PC-3 (cell line): ENCODE measurements at regions not wholly inside any gene's neighbourhood (a gene's known extent, or its start where the extent isn't known, plus 50 kb on each side); places are given as distances from the start of the nearest gene placed in this dataset.
A peak's percentile ranks its signal among the peaks of the same experiment; 100 is the strongest.

Experiments used
- ATAC-seq: fragments of 200-7000 bp; cut with Tn5 transposase; 2 replicates; pipeline ENCODE4 v1.9.1; 2020; ENCODE audit warnings: mild to moderate bottlenecking, moderate library complexity
- BruUV-seq: library from RNA; stranded (reverse); fragments of 400-500 nt; replicated peaks from 2 replicates; lab custom pipeline; 2021; lab: Mats Ljungman, UMichigan
- CTCF ChIA-PET: fragments of 300-600 bp; sonication (Branson Sonifier 250); formaldehyde crosslinking; loops from one replicate; lab custom pipeline; 2022; ENCODE audit warnings: antibody characterized with exemption; lab: Charles Lee
- POLR2A ChIA-PET: fragments of 300-600 bp; sonication (Branson Sonifier 250); formaldehyde crosslinking; loops from one replicate; lab custom pipeline; 2022; ENCODE audit warnings: antibody characterized with exemption; ENCODE audit not compliant: unreplicated experiment; lab: Charles Lee
- DNase-seq: peaks from one replicate; pipeline ENCODE4 v3.0.0-alpha.2; 2015
- H2AFZ ChIP-seq: fragments of 300-600 bp; sonication (generic); 2 replicates; pipeline ENCODE4 v1.6.0; 2016; ENCODE audit warnings: antibody characterized with exemption, low read length
- H3F3A ChIP-seq: fragments of 300-600 bp; sonication (generic); one replicate; pipeline ENCODE4 v1.6.0; 2017; ENCODE audit warnings: antibody characterized with exemption, low read length, control low read depth, mild to moderate bottlenecking; ENCODE audit not compliant: unreplicated experiment
- H3K27ac ChIP-seq: fragments of 300-600 bp; sonication (generic); 2 replicates; pipeline ENCODE4 v1.5.1; 2016; ENCODE audit warnings: mild to moderate bottlenecking, low read length
- H3K27me3 ChIP-seq: fragments of 300-600 bp; sonication (generic); 2 replicates; pipeline ENCODE4 v1.6.1; 2016; ENCODE audit warnings: low read length, mixed read lengths
- H3K36me3 ChIP-seq: fragments of 300-600 bp; sonication (generic); 2 replicates; pipeline ENCODE4 v1.6.1; 2016; ENCODE audit warnings: low read depth, mixed run types, low read length, mixed read lengths
- H3K4me1 ChIP-seq: fragments of 300-600 bp; sonication (generic); 2 replicates; pipeline ENCODE4 v1.5.1; 2016; ENCODE audit warnings: low read length; ENCODE audit not compliant: insufficient read depth
- H3K4me2 ChIP-seq: fragments of 300-600 bp; sonication (generic); 2 replicates; pipeline ENCODE4 v1.6.0; 2016; ENCODE audit warnings: low read length
- H3K4me3 ChIP-seq: fragments of 300-600 bp; sonication (generic); 2 replicates; pipeline ENCODE4 v1.5.1; 2016; ENCODE audit warnings: mild to moderate bottlenecking, low read length, mixed read lengths
- H3K79me2 ChIP-seq: fragments of 300-600 bp; sonication (generic); 2 replicates; pipeline ENCODE4 v1.6.1; 2017; ENCODE audit warnings: low read length, mixed read lengths
- H3K9ac ChIP-seq: fragments of 300-600 bp; sonication (generic); 2 replicates; pipeline ENCODE4 v1.6.0; 2016; ENCODE audit warnings: mild to moderate bottlenecking, low read length
- H3K9me2 ChIP-seq: fragments of 300-600 bp; sonication (generic); replicated peaks from 2 replicates; pipeline ENCODE4 v1.6.1; 2016; ENCODE audit warnings: mixed run types, low read length, mixed read lengths
- H3K9me3 ChIP-seq: fragments of 300-600 bp; sonication (generic); 2 replicates; pipeline ENCODE4 v1.6.1; 2016; ENCODE audit warnings: low read length, mixed read lengths
- H4K20me1 ChIP-seq: fragments of 300-600 bp; sonication (generic); 2 replicates; pipeline ENCODE4 v1.6.1; 2016; ENCODE audit warnings: low read length, mixed read lengths
- CTCF ChIP-seq: fragments of 300-600 bp; sonication (generic); conservative IDR thresholded peaks from 2 replicates; pipeline ENCODE4 v1.5.1; 2017; ENCODE audit warnings: antibody characterized with exemption, low read depth, mild to moderate bottlenecking, low read length
- EZH2 ChIP-seq: fragments of 300-600 bp; sonication (generic); IDR thresholded peaks from one replicate; pipeline ENCODE4 v1.6.1; 2017; ENCODE audit warnings: antibody characterized with exemption, mild to moderate bottlenecking, low read length; ENCODE audit not compliant: unreplicated experiment
- EZH2phosphoT487 ChIP-seq: fragments of 300-600 bp; sonication (generic); IDR thresholded peaks from 2 replicates; pipeline ENCODE4 v1.6.1; 2018; ENCODE audit warnings: mild to moderate bottlenecking, antibody characterized with exemption, low read length, borderline replicate concordance
- intact Hi-C: fragments of 100-400 bp; cut with micrococcal nuclease; formaldehyde crosslinking; loops from 2 replicates; pipeline ENCODE4 v1.9.0; 2023

- no peak overlapping the region for H2AFZ ChIP-seq
- no peaks in the 10 kb centered on the region for H4K20me1 ChIP-seq
- TF ChIP-seq CTCF (no peak), EZH2phosphoT487 (no peak), EZH2 (no peak)
- no peaks in the 10 kb centered on the region for H3K4me1 ChIP-seq
- H3K79me2 ChIP-seq = no peaks in the 10 kb centered on the region
- no peaks in the 10 kb centered on the region for H3K9me2 ChIP-seq
- no peak overlapping the region for H3K4me2 ChIP-seq
- H3K4me3 ChIP-seq = no peak overlapping the region
- no peak overlapping the region for H3K27ac ChIP-seq
- H3K27me3 ChIP-seq = no peaks in the 10 kb centered on the region
- ChIA-PET POLR2A (no interaction called here), CTCF (no interaction called here)
- intact Hi-C loops = no loop called here
- H3K36me3 ChIP-seq = no peaks in the 10 kb centered on the region
- no peak overlapping the region for H3K9ac ChIP-seq
- H3F3A ChIP-seq = no peaks in the 10 kb centered on the region
- BruUV-seq = no TSS peak
- ATAC-seq (no peak), DNase-seq (no peak)
- no peaks in the 10 kb centered on the region for H3K9me3 ChIP-seq
Observed at GRCh38 chr1:72540674-72541073, 258.3 kb upstream of the NEGR1 start.

GRCh38 chr1:72535470-72535869, 253.1 kb upstream of the NEGR1 start:
- CTCF ChIA-PET = no interaction called here

GRCh38 chr1:72530646-72531045, 248.3 kb upstream of the NEGR1 start:
- TF ChIP-seq EZH2 = no peak
- no peak for TF ChIP-seq EZH2phosphoT487
- no peak for TF ChIP-seq CTCF
- Histone ChIP-seq H4K20me1 (no peaks in the 10 kb centered on the region), H3K27me3 (no peaks in the 10 kb centered on the region), H3K9ac (no peak overlapping the region), H3K4me1 (no peaks in the 10 kb centered on the region), H3K36me3 (no peaks in the 10 kb centered on the region), H3K79me2 (no peaks in the 10 kb centered on the region), H3F3A (no peaks in the 10 kb centered on the region), H3K4me2 (no peak overlapping the region), H2AFZ (no peak overlapping the region), H3K9me3 (no peaks in the 10 kb centered on the region), H3K4me3 (no peak overlapping the region), H3K27ac (no peak overlapping the region), H3K9me2 (no peaks in the 10 kb centered on the region)
- peak; percentile 39 for DNase-seq
- intact Hi-C loops = no loop called here
- ChIA-PET POLR2A (no interaction called here), CTCF (no interaction called here)
- BruUV-seq = no TSS peak
- no peak for ATAC-seq

More at GRCh38 chr1:72535470-72535869, 253.1 kb upstream of the NEGR1 start:
- Histone ChIP-seq H4K20me1 (no peaks in the 10 kb centered on the region), H2AFZ (no peak overlapping the region), H3K9me3 (no peaks in the 10 kb centered on the region), H3K79me2 (no peaks in the 10 kb centered on the region), H3K4me3 (no peak overlapping the region), H3K4me2 (no peak overlapping the region), H3K27me3 (no peaks in the 10 kb centered on the region), H3K36me3 (no peaks in the 10 kb centered on the region), H3K4me1 (no peaks in the 10 kb centered on the region), H3K9me2 (no peaks in the 10 kb centered on the region), H3K27ac (no peak overlapping the region), H3K9ac (no peak overlapping the region), H3F3A (no peaks in the 10 kb centered on the region)
- BruUV-seq = no TSS peak
- POLR2A ChIA-PET = no interaction called here
- intact Hi-C loops = no loop called here
- TF ChIP-seq CTCF (no peak), EZH2 (no peak), EZH2phosphoT487 (no peak)
- no peak for ATAC-seq
- no peak for DNase-seq
